ENCODE measurements at regions not wholly inside any gene's neighbourhood (a gene's known extent, or its start where the extent isn't known, plus 50 kb on each side); places are given as distances from the start of the nearest gene placed in this dataset.
"Not testable (repeated sequence)": the region's sequence is repeated elsewhere in the genome, so short reads cannot be mapped to it uniquely, and the experiment has no call there.

DNA sequence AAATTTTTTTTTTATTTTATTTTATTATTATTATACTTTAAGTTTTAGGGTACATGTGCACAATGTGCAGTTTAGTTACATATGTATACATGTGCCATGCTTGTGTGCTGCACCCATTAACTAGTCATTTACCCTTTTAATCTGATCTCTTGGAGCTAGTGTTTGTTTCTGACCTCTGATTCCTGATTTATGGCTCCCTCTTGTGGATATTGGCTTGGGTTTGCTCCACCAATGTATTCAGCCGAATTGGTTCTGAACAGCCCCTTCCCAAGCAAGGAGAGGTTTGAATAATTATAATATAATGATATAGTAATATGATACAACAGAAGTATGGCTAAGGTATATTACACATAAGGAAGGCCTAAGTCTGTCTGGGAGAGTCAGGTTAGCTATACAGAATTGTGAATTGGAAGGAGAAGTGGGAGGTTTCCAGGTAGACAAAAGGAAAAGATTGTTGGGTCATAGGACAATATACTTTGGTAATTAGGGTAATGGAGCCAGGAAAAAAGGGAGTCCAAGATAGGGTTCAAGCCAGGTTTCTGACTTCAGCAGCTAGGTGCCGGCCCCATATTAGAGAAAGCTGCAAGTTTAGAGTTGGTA is 53.1 kb upstream of the HMCN1 start:
- peak; percentile 83 for DNase-seq

DNA sequence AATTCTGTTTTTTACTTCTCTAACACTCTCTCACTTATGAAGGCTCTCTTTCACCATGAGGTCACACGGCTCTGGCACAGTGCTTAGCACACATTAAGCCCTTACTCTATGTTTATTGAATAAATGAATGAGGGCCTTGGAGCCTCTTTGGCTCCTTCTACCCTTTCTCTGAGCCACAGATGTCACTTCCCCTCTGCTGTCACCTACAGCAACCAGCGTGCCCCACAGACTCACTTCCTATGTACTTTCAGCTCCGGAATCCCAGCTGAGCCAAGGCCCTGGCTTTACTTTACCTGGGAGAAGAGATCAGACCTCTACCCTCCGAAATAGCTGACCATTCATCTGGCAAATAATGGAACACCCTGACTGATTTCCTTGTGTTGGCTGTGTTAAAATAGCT is 53.7 kb upstream of the HMCN1 start:
- DNase-seq = peak; percentile 36

DNA sequence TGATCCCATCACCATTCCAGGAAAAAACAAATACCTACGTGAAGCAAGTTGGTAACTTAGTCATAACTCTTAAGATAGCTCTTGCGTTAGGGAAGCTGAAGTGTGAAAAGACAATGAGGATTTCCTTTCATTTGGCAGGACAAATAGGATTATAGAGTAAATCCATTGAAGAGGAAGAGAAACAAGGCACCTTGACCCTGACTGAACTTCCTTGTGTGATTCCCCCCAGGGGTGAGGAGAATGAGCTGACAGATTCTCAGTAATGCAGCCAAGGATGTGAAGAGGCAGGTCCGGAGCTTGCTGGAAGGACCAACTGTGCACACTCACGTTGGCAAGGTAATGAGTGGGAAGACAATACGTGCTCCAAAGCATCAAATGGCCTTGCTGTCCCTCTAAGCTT is 55.0 kb upstream of the HMCN1 start:
- no peak for DNase-seq

DNA sequence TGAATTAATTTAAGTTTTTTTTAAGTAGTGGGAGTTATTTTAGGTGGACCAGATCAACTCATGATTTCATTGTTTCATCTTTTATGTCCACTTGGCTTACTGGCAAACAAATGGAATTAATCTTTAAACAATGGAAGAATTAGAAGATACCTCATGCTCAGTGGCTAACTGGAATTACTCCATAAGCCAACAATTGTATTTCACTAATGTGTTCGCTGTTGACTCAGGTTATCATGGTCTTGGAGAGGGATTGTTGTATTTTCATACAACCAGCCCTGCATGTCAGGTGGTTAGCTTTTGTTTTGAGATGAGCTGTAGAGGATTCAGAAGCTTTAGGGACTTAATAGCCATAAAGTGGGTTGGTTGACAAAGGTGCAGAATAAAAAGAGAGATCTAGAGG is 57.2 kb upstream of the HMCN1 start:
- no peak for DNase-seq

DNA sequence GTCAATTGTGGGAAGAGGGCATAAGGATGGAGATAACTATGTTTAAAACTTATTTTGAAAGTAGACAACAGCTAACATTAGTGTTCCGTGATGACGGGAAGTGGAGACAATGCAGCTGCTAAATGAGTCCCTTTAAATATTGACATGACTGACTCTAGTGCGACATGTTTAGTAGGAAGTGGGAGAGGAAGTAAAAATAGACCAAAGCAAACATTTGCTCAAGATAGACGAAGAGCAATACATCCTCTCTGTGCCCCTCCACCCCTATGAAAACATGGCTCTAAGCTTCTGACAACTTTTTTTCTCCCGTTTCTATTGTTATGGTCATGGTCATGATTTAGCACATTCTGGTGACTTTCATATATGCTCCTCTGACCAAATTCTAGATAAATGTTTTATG is 60.0 kb upstream of the HMCN1 start:
- peak; percentile 18 for DNase-seq

DNA sequence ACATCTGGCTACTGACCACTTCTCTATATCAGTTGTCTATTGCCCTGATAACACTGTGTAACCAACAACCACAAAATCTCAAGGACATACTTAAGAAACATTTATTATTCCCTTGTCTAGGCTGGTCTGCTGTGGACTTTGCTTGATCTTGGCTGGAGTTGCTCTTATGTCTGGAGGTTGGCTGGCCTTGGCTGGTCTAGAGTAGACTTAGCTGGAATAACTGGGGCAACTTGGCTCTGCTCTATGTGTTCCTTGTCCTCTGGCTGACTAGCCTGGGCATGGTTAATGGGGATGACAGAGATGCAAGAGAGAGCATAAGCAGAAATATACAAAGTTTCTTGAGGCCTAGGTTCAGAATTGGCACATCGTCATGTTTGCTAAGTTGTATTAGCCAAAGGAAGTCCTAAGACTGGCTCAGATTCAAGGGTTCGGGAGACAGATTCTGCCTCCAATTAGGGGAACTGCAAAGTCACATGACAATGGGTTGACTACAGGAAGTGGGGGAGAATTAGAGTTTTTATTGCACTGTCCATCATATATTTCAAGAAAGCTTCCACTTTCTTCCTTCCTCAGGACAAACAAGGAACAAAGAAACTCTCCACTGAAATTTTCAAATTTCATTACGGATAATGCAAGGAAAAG is 61.4 kb upstream of the HMCN1 start:
- peak; percentile 35 for DNase-seq

DNA sequence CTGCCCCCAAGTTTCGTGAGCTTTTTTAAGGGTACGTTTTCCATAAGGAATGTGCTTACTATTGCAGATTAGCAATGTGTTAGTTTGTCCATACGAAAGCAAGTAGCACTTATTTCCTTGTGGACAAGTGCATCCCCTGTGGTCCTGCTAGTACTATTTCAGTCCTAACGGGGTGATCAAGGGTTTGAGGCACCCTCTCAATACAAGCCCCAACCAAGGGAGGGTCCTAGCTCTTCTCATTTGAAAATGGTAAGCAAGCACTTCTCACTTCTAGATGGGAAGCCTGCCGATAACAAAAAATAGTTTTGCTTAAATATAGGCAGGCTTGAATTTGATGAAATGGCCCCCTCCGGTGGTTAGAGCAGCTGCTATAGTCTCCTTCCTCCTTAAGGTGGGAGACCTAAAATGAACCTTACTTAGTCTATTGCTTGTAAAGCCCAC is 64.0 kb upstream of the HMCN1 start:
- DNase-seq = peak; percentile 77

DNA sequence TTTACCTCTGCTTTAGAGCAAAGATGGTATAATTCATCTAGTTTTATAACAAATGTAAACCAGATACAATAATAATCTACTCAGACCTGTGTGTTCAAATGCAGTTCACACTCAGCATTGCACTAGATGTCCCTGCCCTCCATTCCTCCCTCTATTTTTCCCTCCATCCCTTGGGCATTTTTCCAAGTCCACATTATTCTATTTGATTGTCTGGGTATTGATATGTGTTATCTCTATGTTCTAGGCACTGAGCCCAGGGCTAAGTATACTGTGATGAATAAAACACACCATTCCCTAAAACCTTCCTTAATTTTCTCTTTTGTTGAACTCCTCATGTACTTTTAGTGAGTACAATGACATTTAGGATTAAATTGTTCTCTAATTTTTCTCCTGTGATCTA is 66.2 kb upstream of the HMCN1 start:
- no peak for DNase-seq

DNA sequence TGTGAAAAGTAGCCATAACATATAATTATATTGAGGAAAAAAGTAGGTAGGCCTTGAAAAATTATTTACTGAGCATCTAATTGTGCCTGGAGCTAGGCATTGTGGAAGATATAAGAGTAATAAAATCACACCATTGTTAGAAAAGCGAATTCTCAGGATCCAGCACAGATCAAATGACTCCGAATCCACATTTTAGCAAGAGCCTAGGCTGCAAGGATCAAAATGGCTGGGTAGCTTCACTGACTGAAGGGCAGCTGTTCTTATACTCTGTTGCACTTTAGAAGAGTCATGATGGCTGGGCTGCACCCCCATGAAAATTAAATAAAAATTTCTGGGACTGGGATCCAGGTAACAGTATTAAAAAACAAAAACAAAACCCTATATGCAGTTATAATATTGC is 67.6 kb upstream of the HMCN1 start:
- DNase-seq = no peak

DNA sequence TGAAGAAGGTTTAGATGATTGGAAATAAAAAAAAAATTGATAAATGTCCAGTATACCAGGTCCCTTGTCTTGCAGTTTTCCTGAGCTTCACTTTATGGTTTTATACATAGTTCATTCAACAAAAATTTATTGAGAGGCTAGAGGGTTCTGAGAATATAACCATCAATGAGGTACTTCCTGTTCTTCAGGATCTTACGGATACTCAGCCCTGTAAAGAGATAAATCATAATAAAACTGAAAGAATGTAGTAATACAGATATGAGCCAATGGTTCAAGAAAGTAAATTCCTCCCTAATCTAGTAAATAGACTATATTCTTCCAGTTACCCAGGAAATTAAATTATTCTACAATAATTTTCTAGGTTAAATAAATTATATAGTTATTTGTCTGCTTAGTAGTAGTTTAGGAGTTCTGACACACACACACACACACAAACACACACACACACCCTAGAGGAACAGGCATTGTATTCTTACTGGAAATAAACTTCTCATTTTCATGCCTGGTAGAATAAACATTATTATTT is 70.4 kb upstream of the HMCN1 start:
- no peak for DNase-seq

DNA sequence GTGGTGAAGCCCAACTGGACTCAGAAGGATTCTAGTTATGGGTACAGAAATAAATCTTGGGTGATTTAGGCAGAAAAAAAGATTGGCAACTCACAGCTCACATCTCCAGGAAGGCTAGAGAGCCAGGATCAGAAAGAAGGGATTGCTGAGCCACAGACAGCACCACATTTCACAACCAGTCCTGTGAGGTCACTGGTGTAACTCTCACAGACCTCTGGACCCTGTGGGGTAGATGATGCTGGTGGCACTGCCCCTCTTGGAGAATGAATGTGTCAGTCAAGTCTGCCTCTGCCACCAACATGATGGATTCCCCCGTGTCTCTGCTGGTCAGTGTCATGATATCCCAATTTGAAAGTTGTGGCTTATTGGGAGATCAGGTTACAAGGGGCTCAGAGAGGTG is 70.9 kb upstream of the HMCN1 start:
- DNase-seq = no peak

DNA sequence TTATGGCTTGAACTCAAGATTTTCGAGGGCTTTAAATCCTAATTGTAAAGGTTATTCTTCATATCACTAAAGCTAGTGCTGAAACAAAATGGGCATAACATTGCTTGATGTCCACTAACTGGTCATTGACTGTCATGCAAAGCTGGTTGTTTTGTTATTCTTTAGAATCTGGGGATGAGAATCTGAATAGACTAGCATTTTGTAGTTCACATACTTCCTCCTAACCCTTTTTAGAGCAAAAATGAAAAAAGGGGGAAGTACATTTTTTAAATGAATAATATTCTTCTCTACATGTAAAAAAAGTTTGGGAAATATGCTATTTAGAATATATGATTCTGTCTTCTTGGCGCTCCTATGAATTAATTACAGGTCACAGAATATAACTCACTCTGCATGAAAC is 72.2 kb upstream of the HMCN1 start:
- no peak for DNase-seq

DNA sequence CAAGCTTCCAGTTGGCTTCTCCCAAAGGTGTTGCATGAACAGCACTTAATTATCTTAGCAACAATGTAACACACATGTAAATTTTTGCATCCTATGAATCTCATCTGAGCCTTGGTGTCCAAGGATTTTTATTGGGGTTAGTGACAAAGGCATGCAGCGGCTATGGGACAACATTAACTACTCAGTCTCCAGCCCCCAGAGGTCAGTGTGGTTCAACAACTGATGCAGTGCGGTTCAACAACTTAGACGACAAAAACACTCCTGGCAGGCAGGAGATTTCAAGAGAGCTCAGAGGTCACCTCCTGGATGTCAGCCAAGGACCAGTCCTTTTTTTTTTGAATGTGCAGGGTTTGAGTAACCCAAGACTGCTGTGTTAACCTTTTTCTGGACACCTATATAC is 77.5 kb upstream of the HMCN1 start:
- no peak for DNase-seq

DNA sequence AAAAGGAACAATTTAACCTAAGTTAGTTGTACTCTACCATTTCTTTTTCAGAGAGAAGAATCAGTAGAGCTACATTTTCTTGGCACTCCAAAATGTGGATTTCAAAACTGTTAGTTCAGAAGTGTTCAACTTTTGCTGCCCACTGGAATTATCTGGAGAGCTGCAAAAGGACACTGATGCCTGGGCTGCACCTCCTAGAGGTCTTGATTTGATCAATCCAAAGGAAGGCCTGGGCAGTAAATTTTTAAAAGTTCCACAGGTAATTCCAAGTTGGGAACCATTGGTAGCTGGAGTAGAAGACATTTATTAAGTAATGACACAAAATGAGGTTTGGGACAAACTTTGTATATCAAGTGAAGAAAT is 79.3 kb upstream of the HMCN1 start:
- no peak for DNase-seq

DNA sequence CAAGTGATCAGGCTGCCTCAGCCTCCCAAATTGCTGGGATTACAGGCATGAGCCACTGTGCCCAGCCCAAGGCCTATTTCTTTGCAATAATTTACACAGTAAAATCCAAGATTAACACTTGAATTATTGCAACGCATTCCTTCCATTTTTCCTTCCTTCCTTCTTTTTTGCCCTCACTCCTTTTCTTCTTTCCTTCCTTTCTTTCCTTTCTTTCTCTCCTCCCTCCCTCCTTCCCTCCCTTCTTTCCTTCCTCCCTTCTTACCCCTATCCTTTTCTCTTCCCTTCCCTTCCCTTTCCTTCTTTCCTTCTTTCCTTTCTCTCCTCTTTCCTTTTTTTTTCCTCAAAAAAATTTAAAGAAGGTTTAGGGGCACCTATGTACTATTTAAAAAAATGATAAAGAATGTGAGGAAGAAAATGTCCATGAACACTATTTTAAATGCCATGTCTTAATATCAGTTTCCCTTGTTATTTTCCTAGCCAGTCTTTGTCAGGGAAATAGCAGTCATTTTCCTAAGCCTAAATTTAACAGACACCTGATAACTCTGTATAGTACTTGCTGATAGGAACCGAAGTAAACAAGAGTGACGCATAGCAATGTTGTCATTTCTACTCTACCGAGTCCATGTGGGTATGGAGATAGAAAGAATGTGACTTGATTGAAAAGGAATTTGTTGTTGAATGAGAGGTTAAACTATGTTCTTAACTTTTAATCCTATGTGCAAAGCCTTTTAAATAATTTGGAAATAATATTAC is 79.8 kb upstream of the HMCN1 start:
- no peak for DNase-seq

DNA sequence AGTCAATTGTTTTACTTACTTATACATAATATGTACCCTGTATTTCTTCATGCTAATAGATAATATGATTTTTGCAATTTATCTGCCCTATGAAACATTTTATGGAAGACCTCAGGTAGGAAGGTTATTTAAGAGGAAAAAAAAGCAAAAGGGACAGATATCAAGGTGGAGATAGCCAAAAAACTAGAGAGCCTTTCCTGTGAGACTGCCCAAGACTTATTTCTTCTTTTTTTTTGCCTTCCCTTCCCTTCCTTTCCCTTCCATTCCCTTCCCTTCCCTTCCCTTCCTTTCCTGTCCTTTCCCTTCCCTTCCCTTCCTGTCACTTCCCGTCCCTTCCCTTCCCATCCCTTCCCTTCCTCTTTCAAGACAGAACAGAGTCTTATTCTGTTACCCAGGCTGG is 80.6 kb upstream of the HMCN1 start:
- no peak for DNase-seq

DNA sequence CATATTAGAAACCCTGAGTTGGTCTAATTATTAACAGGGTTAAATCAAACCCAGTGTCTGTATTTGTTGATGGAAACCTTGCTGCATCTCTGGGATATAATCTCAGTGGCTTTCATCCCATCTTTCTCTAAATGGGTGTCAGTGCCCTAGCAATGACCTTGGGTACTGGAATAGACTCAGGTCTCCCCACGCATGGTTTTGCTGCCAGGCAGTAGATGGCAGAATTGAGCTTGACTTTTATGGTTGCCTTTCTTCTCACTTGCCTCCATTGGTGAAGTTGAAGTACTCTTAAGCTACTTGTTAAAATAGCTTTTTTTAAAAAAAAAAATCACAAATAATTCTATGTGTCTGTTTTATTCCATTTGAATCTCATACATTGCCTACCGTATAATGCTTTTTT is 81.8 kb upstream of the HMCN1 start:
- DNase-seq = peak; percentile 46

DNA sequence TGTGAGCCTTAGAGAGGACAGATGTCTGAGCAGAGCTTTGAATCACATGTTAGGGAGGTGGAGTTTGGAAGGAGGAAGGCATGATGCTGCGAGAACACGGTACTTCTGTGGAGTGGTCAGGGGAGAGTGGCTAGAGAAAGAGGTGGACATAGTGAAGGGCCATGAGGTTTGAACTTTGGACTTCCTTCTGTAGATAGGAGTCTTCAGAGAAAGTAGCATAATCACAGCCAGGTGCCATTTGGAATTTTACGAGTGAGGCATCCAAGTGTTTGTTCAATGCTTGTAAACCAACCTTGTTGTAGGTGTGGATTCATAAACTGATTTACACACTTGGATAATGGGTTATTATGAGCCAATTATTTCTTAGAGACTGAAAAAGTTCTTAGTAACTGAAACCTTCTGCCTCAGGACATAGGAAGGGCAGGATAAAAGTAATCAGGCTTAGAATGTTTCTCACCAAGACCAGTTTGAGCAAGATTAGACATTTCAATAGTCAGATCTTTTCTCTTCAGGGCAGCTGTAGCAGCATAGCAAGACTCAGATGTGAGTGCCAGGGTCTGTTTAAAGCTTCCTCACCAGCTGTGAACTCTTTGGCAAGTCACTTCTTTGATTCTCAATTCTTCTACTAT is 83.5 kb upstream of the HMCN1 start:
- no peak for DNase-seq

DNA sequence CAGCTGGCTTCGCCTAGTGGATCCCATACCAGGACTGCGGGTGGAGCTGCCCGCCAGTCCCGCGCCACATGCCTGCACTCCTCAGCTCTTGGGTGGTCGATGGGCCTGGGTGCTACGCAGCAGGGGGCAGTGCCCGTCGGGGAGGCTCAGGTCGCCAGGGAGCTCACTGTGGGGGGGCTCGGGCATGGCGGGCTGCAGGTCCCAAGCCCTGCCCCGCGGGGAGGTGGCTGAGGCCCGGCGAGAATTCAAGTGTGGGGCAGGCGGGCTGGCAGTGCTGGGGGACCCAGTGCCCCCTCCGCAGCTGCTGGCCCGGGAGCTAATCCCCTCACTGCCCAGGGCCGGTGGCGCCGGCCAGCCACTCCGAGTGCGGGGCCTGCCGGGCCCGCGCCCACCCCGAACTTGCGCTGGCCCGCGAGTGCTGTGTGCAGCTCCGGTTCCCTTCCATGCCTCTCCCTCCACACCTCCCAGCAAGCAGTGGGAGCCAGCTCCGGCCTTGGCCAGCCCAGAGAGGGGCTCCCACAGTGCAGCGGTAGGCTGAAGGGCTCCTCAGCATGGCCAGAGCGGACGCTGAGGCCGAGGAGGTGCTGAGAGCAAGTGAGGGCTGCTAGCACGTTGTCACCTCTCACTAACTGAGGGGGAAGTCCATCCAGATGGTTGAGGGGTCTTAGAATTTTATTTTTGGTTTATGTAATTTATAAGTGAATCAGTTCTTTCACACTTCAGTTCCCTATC is 85.2 kb upstream of the HMCN1 start:
- DNase-seq = no peak

DNA sequence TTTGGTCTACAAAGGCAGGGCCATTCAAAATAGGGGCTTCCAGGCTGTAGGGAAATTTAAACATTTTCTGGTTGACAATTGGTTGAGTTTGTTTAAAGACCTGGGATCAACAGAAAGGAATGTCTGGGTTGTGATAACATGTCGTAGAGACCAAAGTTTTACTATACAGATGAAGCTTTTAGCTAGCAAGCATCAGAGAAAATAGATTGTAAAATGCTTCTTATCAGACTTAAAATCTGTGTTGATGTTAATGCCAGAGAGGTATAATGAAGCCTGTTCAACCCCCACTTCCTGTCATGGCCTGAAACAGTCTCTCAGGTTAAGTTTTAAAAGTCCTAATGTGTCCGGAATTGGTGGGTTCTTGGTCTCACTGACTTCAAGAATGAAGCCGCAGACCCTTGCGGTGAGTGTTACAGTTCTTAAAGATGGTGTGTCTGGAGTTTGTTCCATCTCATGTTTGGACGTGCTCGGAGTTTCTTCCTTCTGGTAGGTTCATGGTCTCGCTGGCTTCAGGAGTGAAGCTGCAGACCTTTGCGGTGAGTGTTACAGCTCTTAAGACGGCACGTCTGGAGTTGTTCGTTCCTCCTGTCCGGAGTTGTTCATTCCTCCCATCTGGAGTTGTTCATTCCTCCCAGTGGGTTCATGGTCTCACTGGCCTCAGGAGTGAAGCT is 86.5 kb upstream of the HMCN1 start:
- not testable (repeated sequence) for DNase-seq

DNA sequence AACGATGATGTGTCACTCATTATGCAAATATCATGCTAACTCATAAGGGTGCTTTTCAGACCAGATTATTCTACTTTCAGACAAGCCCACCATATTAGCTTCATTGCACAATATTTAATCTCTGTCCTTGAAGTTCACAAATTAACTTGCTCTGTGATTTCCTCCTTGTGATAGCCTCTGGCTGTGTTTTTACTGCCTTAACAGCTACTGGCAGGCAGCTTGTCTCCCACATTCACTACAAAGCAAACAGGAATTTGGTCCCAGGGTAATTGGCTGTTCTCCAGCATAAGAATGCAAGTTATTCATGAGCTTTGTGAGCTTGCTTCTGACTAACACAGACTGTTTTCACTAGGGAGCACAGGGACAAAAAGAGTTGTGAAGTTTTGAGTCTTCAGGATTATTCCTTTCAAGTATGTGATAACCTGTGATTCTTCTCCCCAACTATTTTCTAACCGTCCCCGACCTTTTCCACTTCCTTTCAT is 87.9 kb upstream of the HMCN1 start:
- DNase-seq = peak; percentile 14

DNA sequence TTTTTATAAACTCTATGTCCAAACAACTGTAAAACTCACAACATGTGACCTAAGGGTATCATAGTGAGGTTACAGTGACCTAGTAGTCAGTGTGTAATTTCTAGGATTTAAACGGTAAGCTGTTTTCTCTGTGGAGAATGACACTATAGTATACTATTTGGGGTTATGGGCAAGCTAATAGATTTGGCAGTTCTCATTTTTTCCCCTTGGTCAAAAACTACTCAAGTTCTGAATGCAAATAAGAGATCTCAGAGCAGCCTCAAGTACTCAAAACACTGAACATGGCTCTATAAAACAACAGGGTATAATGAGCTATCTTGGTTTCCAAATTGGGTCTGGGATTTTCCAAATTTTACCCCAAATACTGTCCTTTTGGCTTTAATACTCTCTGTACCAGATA is 88.5 kb upstream of the HMCN1 start:
- DNase-seq = no peak

All from hematopoietic multipotent progenitor cell treated with erythropoietin and hydrocortisone succinate and interleukin-3 and kit ligand, for 4 days (in vitro differentiated cells).